Lower leg skin (tissue), 3 donors: ENCODE measurements at regions not wholly inside any gene's neighbourhood (a gene's known extent, or its start where the extent isn't known, plus 50 kb on each side); places are given as distances from the start of the nearest gene placed in this dataset.

Experiments
- POLR2A ChIP-seq, 2 donors: fragments of 450-650 bp; IDR thresholded peaks; one replicate each; pipeline ENCODE4 v1.6.1; 2016 to 2017; ENCODE audit warnings: antibody characterized with exemption in 2 of 2, mild to moderate bottlenecking in 1 of 2, moderate library complexity in 1 of 2
- TF ChIP-seq, protein P1 (sequence below), 3 donors: fragments of 450-650 bp; IDR thresholded peaks; one replicate each; pipeline ENCODE4 v1.5.1; 2016; ENCODE audit warnings: antibody characterized with exemption in 3 of 3, mild to moderate bottlenecking in 3 of 3, moderate library complexity in 2 of 3

GRCh38 chr2:225293638-225294037 is 105.9 kb upstream of the NYAP2 start:
- TF ChIP-seq, protein P1, sequence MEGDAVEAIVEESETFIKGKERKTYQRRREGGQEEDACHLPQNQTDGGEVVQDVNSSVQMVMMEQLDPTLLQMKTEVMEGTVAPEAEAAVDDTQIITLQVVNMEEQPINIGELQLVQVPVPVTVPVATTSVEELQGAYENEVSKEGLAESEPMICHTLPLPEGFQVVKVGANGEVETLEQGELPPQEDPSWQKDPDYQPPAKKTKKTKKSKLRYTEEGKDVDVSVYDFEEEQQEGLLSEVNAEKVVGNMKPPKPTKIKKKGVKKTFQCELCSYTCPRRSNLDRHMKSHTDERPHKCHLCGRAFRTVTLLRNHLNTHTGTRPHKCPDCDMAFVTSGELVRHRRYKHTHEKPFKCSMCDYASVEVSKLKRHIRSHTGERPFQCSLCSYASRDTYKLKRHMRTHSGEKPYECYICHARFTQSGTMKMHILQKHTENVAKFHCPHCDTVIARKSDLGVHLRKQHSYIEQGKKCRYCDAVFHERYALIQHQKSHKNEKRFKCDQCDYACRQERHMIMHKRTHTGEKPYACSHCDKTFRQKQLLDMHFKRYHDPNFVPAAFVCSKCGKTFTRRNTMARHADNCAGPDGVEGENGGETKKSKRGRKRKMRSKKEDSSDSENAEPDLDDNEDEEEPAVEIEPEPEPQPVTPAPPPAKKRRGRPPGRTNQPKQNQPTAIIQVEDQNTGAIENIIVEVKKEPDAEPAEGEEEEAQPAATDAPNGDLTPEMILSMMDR (IDR thresholded peaks at IDR 0.05): no peak
- no peak for TF ChIP-seq POLR2A (IDR thresholded peaks at IDR 0.05)
